HCT116 (cell line): ENCODE measurements at regions not wholly inside any gene's neighbourhood (a gene's known extent, or its start where the extent isn't known, plus 50 kb on each side); places are given as distances from the start of the nearest gene placed in this dataset.

ENCODE experiments used
- ATAC-seq: fragments of 200-7000 bp; cut with Tn5 transposase; 2 replicates; pipeline ENCODE4 v1.9.1; 2020; ENCODE audit warnings: mild to moderate bottlenecking, moderate library complexity
- BruUV-seq: library from RNA; stranded (reverse); fragments of 400-500 nt; replicated peaks from 2 replicates; lab custom pipeline; 2021; lab: Mats Ljungman, UMichigan
- CTCF ChIA-PET: fragments of 300-600 bp; sonication (Branson Sonifier 250); formaldehyde crosslinking; loops from one replicate; lab custom pipeline; 2021; ENCODE audit warnings: antibody characterized with exemption; lab: Charles Lee
- POLR2A ChIA-PET: fragments of 300-600, 350-600 bp; sonication (Branson Sonifier 250); formaldehyde crosslinking; loops from one replicate; lab custom pipeline; 2021; ENCODE audit warnings: antibody characterized with exemption; lab: Charles Lee
- RAD21 ChIA-PET, 2 experiments: fragments of 300-600 bp; sonication (Branson Sonifier 250); formaldehyde crosslinking; loops; one replicate each; lab custom pipeline; 2023; ENCODE audit warnings: low total read pairs in 2 of 2; ENCODE audit not compliant: uncharacterized antibody in 2 of 2, unreplicated experiment in 2 of 2, low non-redundant PET in 1 of 2; lab: Charles Lee
- DNase-seq: peaks from one replicate; pipeline ENCODE4 v3.0.0-alpha.2; 2010; ENCODE audit warnings: low read depth, low spot score
- H2AFZ ChIP-seq: fragments of 200-600 bp; shearing (Covaris generic), sonication (generic); 2 replicates; pipeline ENCODE4 v1.6.1; 2017; ENCODE audit warnings: low read depth, mixed run types, mixed read lengths, antibody characterized with exemption, low read length; ENCODE audit not compliant: poor library complexity, severe bottlenecking
- H3K27ac ChIP-seq: 2 replicates; pipeline ENCODE4 v1.5.1; 2012; ENCODE audit warnings: low read depth, low read length
- H3K27me3 ChIP-seq: fragments of 200-600 bp; sonication (generic); 2 replicates; pipeline ENCODE4 v1.6.1; 2016; ENCODE audit warnings: mixed run types, low read length, mixed read lengths; ENCODE audit not compliant: insufficient read depth
- H3K36me3 ChIP-seq, 2 experiments: fragments of 200-500 bp in 1 of 2; fragments of 200-600 bp in 1 of 2; sonication (Bioruptor generic) in 1 of 2; sonication (generic) in 1 of 2; 2 replicates each; pipeline versions ENCODE4 v1.5.1 to v1.6.1; 2014 to 2016; ENCODE audit warnings: low read length in 2 of 2, inconsistent platforms in 1 of 2, mixed read lengths in 1 of 2, mixed run types in 1 of 2; ENCODE audit not compliant: insufficient read depth in 2 of 2, control insufficient read depth in 1 of 2
- H3K4me1 ChIP-seq, 2 experiments: fragments of 200-600 bp in 1 of 2; sonication (generic) in 1 of 2; 2 replicates each; pipeline versions ENCODE4 v1.5.1 to v1.6.1; 2012 to 2017; ENCODE audit warnings: low read length in 2 of 2, inconsistent platforms in 1 of 2, mild to moderate bottlenecking in 1 of 2, mixed read lengths in 1 of 2, mixed run types in 1 of 2, moderate library complexity in 1 of 2; ENCODE audit not compliant: insufficient read depth in 2 of 2, control insufficient read depth in 1 of 2
- H3K4me2 ChIP-seq: fragments of 200-600 bp; sonication (generic); 2 replicates; pipeline ENCODE4 v1.6.1; 2017; ENCODE audit warnings: mixed run types, low read length, mixed read lengths
- H3K4me3 ChIP-seq, 2 experiments: fragments of 200-600 bp in 1 of 2; sonication (generic) in 1 of 2; replicated peaks in 1 of 2; 2 replicates each; pipeline ENCODE4 v1.5.1; 2011 to 2016; ENCODE audit warnings: low read length in 2 of 2, control low read depth in 1 of 2, low read depth in 1 of 2, mild to moderate bottlenecking in 1 of 2, mixed read lengths in 1 of 2, mixed run types in 1 of 2
- H3K79me2 ChIP-seq: fragments of 200-600 bp; sonication (generic); 2 replicates; pipeline ENCODE4 v1.6.1; 2017; ENCODE audit warnings: mild to moderate bottlenecking, mixed run types, low read length, moderate library complexity, mixed read lengths; ENCODE audit not compliant: insufficient read depth
- H3K9ac ChIP-seq: fragments of 200-600 bp; sonication (generic); 2 replicates; pipeline ENCODE4 v1.6.1; 2016; ENCODE audit warnings: low read length, mixed read lengths
- H3K9me2 ChIP-seq: fragments of 200-600 bp; sonication (generic), shearing (Covaris generic); 2 replicates; pipeline ENCODE4 v1.6.1; 2017; ENCODE audit warnings: mixed run types, mild to moderate bottlenecking, moderate library complexity; ENCODE audit not compliant: insufficient read depth
- H3K9me3 ChIP-seq, 2 experiments: fragments of 200-500 bp in 1 of 2; fragments of 200-600 bp in 1 of 2; sonication (Bioruptor generic) in 1 of 2; sonication (generic) in 1 of 2; 2 replicates each; pipeline ENCODE4 v1.6.1; 2014 to 2017; ENCODE audit warnings: low read length in 2 of 2, mixed read lengths in 2 of 2, inconsistent platforms in 1 of 2, low read depth in 1 of 2, mild to moderate bottlenecking in 1 of 2, mixed run types in 1 of 2, moderate library complexity in 1 of 2; ENCODE audit not compliant: control insufficient read depth in 1 of 2, insufficient read depth in 1 of 2
- H4K20me1 ChIP-seq: fragments of 200-600 bp; sonication (generic), shearing (Covaris generic); 2 replicates; pipeline ENCODE4 v1.6.1; 2017; ENCODE audit warnings: mixed run types, mild to moderate bottlenecking, moderate library complexity; ENCODE audit not compliant: insufficient read depth
- ATF3 ChIP-seq: IDR thresholded peaks from 2 replicates; pipeline ENCODE4 v1.6.1; 2012
- EGR1 ChIP-seq: IDR thresholded peaks from 2 replicates; pipeline ENCODE4 v1.6.1; 2012; ENCODE audit warnings: low read depth
- ELF1 ChIP-seq: IDR thresholded peaks from 2 replicates; pipeline ENCODE4 v1.6.1; 2012; ENCODE audit warnings: low read depth, borderline replicate concordance
- EZH2 ChIP-seq: fragments of 200-600 bp; sonication (generic); IDR thresholded peaks from 2 replicates; pipeline ENCODE4 v1.6.1; 2017; ENCODE audit warnings: antibody characterized with exemption, mixed run types
- EZH2phosphoT487 ChIP-seq: fragments of 200-600 bp; IDR thresholded peaks from 2 replicates; pipeline ENCODE4 v1.6.1; 2018; ENCODE audit warnings: antibody characterized with exemption, borderline replicate concordance
- FOSL1 ChIP-seq: IDR thresholded peaks from 2 replicates; pipeline ENCODE4 v1.6.1; 2012; ENCODE audit warnings: low read depth
- JUND ChIP-seq: IDR thresholded peaks from 2 replicates; pipeline ENCODE4 v1.6.1; 2012
- MAX ChIP-seq: IDR thresholded peaks from 2 replicates; pipeline ENCODE4 v1.6.1; 2012
- POLR2A ChIP-seq: IDR thresholded peaks from 2 replicates; pipeline ENCODE4 v1.7.0; 2011; ENCODE audit warnings: borderline replicate concordance; ENCODE audit not compliant: insufficient read depth, insufficient read length; ENCODE audit errors: extremely low read depth
- RAD21 ChIP-seq: IDR thresholded peaks from 2 replicates; pipeline ENCODE4 v1.6.1; 2012; ENCODE audit warnings: low read depth, mild to moderate bottlenecking
- REST ChIP-seq: IDR thresholded peaks from 2 replicates; pipeline ENCODE4 v1.6.1; 2012; ENCODE audit warnings: low read depth
- SP1 ChIP-seq: IDR thresholded peaks from 2 replicates; pipeline ENCODE4 v1.6.1; 2012; ENCODE audit warnings: low read depth
- SRF ChIP-seq: IDR thresholded peaks from 2 replicates; pipeline ENCODE4 v1.6.1; 2012; ENCODE audit warnings: low read depth
- YY1 ChIP-seq: IDR thresholded peaks from 2 replicates; pipeline ENCODE4 v1.6.1; 2011; ENCODE audit warnings: low read length, low read depth, moderate library complexity, mild to moderate bottlenecking; ENCODE audit not compliant: insufficient replicate concordance; ENCODE audit errors: extremely low read depth
- ZBTB33 ChIP-seq: IDR thresholded peaks from 2 replicates; pipeline ENCODE4 v1.6.1; 2011; ENCODE audit warnings: mild to moderate bottlenecking, low read length, moderate library complexity; ENCODE audit not compliant: insufficient replicate concordance; ENCODE audit errors: extremely low read depth
- ZFX ChIP-seq: fragments of 450-650 bp; IDR thresholded peaks from 2 replicates; pipeline ENCODE4 v1.6.1; 2017
- intact Hi-C: fragments of 100-400 bp; cut with micrococcal nuclease; formaldehyde crosslinking; loops from 2 replicates; pipeline ENCODE4 v1.10.0; 2022

GRCh38 chr20:51148941-51149340, 126.0 kb upstream of the KCNG1 start:
- H3K4me3 ChIP-seq = no peak overlapping the region
- H3K9me3 ChIP-seq = no peaks in the 10 kb centered on the region
- no peaks in the 10 kb centered on the region for H3K79me2 ChIP-seq
- CTCF ChIA-PET = no interaction called here
- H4K20me1 ChIP-seq = no peaks in the 10 kb centered on the region; the same call in 1 of the 2 replicates
- H3K27ac ChIP-seq = no peak overlapping the region
- H2AFZ ChIP-seq = no peak overlapping the region
- RAD21 ChIA-PET = no interaction called here
- intact Hi-C loops = no loop called here
- TF ChIP-seq POLR2A = no peak
- TF ChIP-seq EGR1 = no peak
- no peak for TF ChIP-seq SRF
- no peak for TF ChIP-seq ATF3
- no peak for TF ChIP-seq SP1
- no peak overlapping the region for H3K4me2 ChIP-seq
- BruUV-seq = no TSS peak
- no peaks in the 10 kb centered on the region for H3K4me1 ChIP-seq
- H3K36me3 ChIP-seq = no peaks in the 10 kb centered on the region
- POLR2A ChIA-PET = no interaction called here
- DNase-seq (no peak), ATAC-seq (no peak)
- H3K9me2 ChIP-seq = no peaks in the 10 kb centered on the region
- no peak overlapping the region for H3K9ac ChIP-seq
- peaks cover 49% of the 10 kb centered on the region for H3K27me3 ChIP-seq

GRCh38 chr20:51144476-51144875, 121.6 kb upstream of the KCNG1 start:
- Histone ChIP-seq H3K36me3 (no peaks in the 10 kb centered on the region), H2AFZ (no peak overlapping the region), H3K79me2 (no peaks in the 10 kb centered on the region), H3K27me3 (peaks cover 28% of the 10 kb centered on the region), H3K4me1 (no peaks in the 10 kb centered on the region), H3K27ac (no peak overlapping the region), H4K20me1 (no peaks in the 10 kb centered on the region; the same call in 1 of the 2 replicates), H3K9me2 (no peaks in the 10 kb centered on the region), H3K9ac (no peak overlapping the region), H3K9me3 (no peaks in the 10 kb centered on the region), H3K4me2 (no peak overlapping the region), H3K4me3 (no peak overlapping the region)
- POLR2A ChIA-PET = no interaction called here
- BruUV-seq = no TSS peak
- intact Hi-C loops = no loop called here
- no peak for ATAC-seq
- CTCF ChIA-PET = no interaction called here
- no peak for DNase-seq
- RAD21 ChIA-PET = no interaction called here
- TF ChIP-seq ZBTB33 (no peak), FOSL1 (no peak), SP1 (no peak), YY1 (no peak), MAX (no peak), JUND (no peak), EZH2 (no peak), ELF1 (no peak), REST (no peak), ZFX (no peak), ATF3 (no peak), RAD21 (no peak), EZH2phosphoT487 (no peak)
